ENCODE measurements at regions not wholly inside any gene's neighbourhood (a gene's known extent, or its start where the extent isn't known, plus 50 kb on each side); places are given as distances from the start of the nearest gene placed in this dataset.
"Not testable (repeated sequence)": the region's sequence is repeated elsewhere in the genome, so short reads cannot be mapped to it uniquely, and the experiment has no call there.

GRCh38 chr10:64038107-64038506 is 516.9 kb downstream of the REEP3 start:
- DNase-seq: no peak

GRCh38 chr10:64039198-64039597 is 518.0 kb downstream of the REEP3 start:
- no peak for DNase-seq

GRCh38 chr10:64040781-64041180 is 519.6 kb downstream of the REEP3 start:
- no peak for DNase-seq

- no peak for DNase-seq
Observed at GRCh38 chr10:64041185-64041988, 520.2 kb downstream of the REEP3 start.

- no peak for DNase-seq
Observed at GRCh38 chr10:64041989-64042490, 520.8 kb downstream of the REEP3 start.

GRCh38 chr10:64044098-64044497 is 522.9 kb downstream of the REEP3 start:
- no peak for DNase-seq

GRCh38 chr10:64044957-64045632 is 523.9 kb downstream of the REEP3 start:
- not testable (repeated sequence) for DNase-seq

GRCh38 chr10:64054392-64054791 is 533.2 kb downstream of the REEP3 start:
- DNase-seq: no peak

- no peak for DNase-seq
Observed at GRCh38 chr10:64059884-64060283, 538.7 kb downstream of the REEP3 start.

GRCh38 chr10:64060389-64060788 is 539.2 kb downstream of the REEP3 start:
- DNase-seq: no peak

GRCh38 chr10:64062793-64063192 is 541.6 kb downstream of the REEP3 start:
- DNase-seq: no peak

- no peak for DNase-seq
Observed at GRCh38 chr10:64067009-64067606, 545.9 kb downstream of the REEP3 start.

- no peak for DNase-seq
Observed at GRCh38 chr10:64067859-64068258, 546.7 kb downstream of the REEP3 start.

GRCh38 chr10:64070241-64070640 is 549.0 kb downstream of the REEP3 start:
- DNase-seq: no peak

- no peak for DNase-seq
Observed at GRCh38 chr10:64071218-64071617, 550.0 kb downstream of the REEP3 start.

- no peak for DNase-seq
Observed at GRCh38 chr10:64075604-64076003, 554.4 kb downstream of the REEP3 start.

- no peak for DNase-seq
Observed at GRCh38 chr10:64076322-64076940, 555.2 kb downstream of the REEP3 start.

- no peak for DNase-seq
Observed at GRCh38 chr10:64079341-64079740, 558.1 kb downstream of the REEP3 start.

- DNase-seq: no peak
Observed at GRCh38 chr10:64080071-64080470, 558.9 kb downstream of the REEP3 start.

- DNase-seq: no peak
Observed at GRCh38 chr10:64081947-64082482, 560.8 kb downstream of the REEP3 start.

- DNase-seq: no peak
Observed at GRCh38 chr10:64086083-64086767, 565.0 kb downstream of the REEP3 start.

GRCh38 chr10:64089648-64090047 is 568.4 kb downstream of the REEP3 start:
- no peak for DNase-seq
